ENCODE measurements at regions not wholly inside any gene's neighbourhood (a gene's known extent, or its start where the extent isn't known, plus 50 kb on each side); places are given as distances from the start of the nearest gene placed in this dataset.
"Not testable (repeated sequence)": the region's sequence is repeated elsewhere in the genome, so short reads cannot be mapped to it uniquely, and the experiment has no call there.

DNA sequence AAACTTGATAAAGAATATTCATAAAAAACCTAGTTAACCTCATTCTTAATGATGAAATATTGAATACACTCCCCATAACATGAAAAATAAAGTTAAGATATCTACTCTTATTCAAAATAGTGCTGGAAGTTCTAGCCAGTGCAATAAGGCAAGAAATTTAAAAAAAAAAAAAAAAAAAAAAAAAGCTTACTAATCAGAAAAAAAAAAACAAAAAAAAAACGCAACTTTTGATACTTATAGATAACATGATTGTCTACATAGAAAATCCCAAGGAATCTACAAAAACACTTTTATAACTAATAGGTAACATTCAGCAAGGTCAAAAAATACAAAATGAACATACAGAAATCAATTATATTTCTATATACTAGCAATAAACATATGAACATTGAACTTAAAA is 515.6 kb downstream of the UQCRFS1 start:
- Histone ChIP-seq H3K27ac (no peak overlapping the region), H3K4me3 (no peak overlapping the region), H3K4me1 (no peaks in the 10 kb centered on the region), H3K36me3 (no peaks in the 10 kb centered on the region), H3K27me3 (peaks cover 0 to 9% (median 0%) of the 10 kb centered on the region in 9 donors), H3K9me3 (peaks cover 0 to 3% (median 0%) of the 10 kb centered on the region in 12 donors)
- no peak for ATAC-seq
- 69 to 85% (median 80%) methylated on average over 1 of the region's 1 CpG for WGBS, 4 donors
- intact Hi-C loops (cut with DNase I), result no loop called here
- TF ChIP-seq, protein P1, sequence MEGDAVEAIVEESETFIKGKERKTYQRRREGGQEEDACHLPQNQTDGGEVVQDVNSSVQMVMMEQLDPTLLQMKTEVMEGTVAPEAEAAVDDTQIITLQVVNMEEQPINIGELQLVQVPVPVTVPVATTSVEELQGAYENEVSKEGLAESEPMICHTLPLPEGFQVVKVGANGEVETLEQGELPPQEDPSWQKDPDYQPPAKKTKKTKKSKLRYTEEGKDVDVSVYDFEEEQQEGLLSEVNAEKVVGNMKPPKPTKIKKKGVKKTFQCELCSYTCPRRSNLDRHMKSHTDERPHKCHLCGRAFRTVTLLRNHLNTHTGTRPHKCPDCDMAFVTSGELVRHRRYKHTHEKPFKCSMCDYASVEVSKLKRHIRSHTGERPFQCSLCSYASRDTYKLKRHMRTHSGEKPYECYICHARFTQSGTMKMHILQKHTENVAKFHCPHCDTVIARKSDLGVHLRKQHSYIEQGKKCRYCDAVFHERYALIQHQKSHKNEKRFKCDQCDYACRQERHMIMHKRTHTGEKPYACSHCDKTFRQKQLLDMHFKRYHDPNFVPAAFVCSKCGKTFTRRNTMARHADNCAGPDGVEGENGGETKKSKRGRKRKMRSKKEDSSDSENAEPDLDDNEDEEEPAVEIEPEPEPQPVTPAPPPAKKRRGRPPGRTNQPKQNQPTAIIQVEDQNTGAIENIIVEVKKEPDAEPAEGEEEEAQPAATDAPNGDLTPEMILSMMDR (IDR thresholded peaks at IDR 0.05), result no peak
- no peak for TF ChIP-seq POLR2A (IDR thresholded peaks at IDR 0.05)
- DNase-seq, result no peak

DNA sequence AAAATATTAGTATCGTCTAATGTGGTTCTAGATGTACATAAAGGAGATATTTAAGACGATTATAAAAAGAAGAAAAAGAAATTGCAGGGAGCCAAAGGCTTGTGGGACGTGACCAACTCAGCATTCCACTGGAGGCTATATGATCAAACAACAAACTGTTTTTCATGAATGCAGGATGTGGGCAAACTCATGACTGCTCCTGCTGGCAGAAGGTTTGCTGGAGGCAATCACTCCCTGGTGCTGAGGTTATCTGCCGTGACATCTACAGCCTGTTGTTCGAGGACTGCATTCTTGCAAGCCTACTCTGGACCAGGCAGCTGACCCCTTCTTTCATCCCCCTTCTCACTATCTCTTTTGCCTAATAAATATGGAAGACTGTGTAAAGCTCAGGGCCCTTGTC is 518.1 kb downstream of the UQCRFS1 start:
- no peaks in the 10 kb centered on the region for H3K36me3 ChIP-seq

DNA sequence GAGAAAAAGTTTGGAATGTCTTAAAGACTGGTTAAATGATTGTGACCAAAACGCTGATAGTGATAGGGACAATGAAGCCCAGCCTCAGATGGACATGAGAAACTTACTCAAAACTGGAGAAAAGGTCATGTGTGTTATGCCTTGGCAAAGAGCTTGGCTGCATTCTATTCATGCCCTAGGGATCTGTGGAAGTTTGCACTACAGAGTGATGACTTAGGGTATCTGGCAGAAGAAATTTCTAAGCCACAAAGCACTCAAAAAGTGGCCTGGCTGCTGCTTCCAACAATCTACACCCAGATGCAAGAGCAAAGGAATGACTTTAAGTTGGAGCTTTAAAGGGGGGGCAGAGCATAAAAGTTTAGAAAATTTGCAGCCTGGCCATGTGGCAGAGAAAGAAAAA is 521.3 kb downstream of the UQCRFS1 start:
- TF ChIP-seq, protein P1 (IDR thresholded peaks at IDR 0.05), result no peak
- no peak for TF ChIP-seq POLR2A (IDR thresholded peaks at IDR 0.05)
- 61 to 74% (median 63%) methylated on average over 1 of the region's 1 CpG for WGBS, 4 donors
- no peaks in the 10 kb centered on the region for H3K9me3 ChIP-seq
- intact Hi-C loops (cut with DNase I), result no loop called here
- DNase-seq (no peak), ATAC-seq (no peak)
- no peaks in the 10 kb centered on the region for H3K36me3 ChIP-seq
- no peak overlapping the region for H3K27ac ChIP-seq
- no peak overlapping the region for H3K4me3 ChIP-seq
- H3K4me1 ChIP-seq, result no peaks in the 10 kb centered on the region
- peaks cover 0 to 9% (median 0%) of the 10 kb centered on the region in 9 donors for H3K27me3 ChIP-seq

More for the DNA sequence above, 518.1 kb downstream of the UQCRFS1 start:
- Histone ChIP-seq H3K4me1 (no peaks in the 10 kb centered on the region), H3K27ac (no peak overlapping the region), H3K4me3 (no peak overlapping the region), H3K27me3 (peaks cover 0 to 9% (median 0%) of the 10 kb centered on the region in 9 donors), H3K9me3 (peaks cover 0 to 3% (median 0%) of the 10 kb centered on the region in 12 donors)
- no peak for DNase-seq
- no peak for ATAC-seq
- intact Hi-C loops (cut with DNase I), result no loop called here
- TF ChIP-seq POLR2A (IDR thresholded peaks at IDR 0.05), result no peak
- TF ChIP-seq, protein P1 (IDR thresholded peaks at IDR 0.05), result no peak
- WGBS, 4 donors, result 64 to 73% (median 69%) methylated on average over 5 of the region's 5 CpGs

DNA sequence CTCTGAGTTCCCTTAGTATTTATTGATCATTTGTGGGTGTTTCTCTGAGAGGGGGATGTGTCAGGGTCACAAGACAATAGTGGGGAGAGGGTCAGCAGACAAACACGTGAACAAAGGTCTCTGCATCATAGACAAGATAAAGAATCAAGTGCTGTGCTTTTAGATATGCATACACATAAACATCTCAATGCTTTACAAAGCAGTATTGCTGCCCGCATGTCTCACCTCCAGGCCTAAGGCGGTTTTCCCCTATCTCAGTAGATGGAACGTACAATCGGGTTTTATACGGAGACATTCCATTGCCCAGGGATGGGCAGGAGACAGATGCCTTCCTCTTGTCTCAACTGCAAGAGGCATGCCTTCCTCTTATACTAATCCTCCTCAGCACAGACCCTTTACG is 523.5 kb downstream of the UQCRFS1 start:
- DNase-seq; H3K4me3 ChIP-seq; ATAC-seq; H3K9me3 ChIP-seq; H3K27ac ChIP-seq; H3K4me1 ChIP-seq; H3K36me3 ChIP-seq; H3K27me3 ChIP-seq; intact Hi-C loops (cut with DNase I): not testable (repeated sequence)
- WGBS, 4 donors, result 75 to 87% (median 82%) methylated on average over 6 to 7 of the region's 7 CpGs

DNA sequence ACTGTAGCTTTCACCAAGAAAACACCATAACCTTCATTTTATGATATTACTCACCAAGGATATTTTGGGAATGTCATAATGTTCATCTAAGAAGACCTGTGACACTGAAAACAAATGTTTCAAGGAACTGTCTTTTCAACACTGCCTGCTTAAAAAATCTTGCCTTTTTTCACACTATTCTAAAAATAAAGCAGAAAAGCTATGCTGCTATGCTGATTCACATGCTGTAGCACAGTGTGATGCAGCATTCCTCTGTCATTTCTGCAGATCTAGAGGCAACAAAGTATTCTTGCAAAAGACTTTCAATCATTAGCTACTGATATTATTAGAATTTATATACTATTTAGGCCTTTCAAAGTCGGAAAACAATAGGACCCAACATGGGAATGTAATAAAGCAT is 525.7 kb downstream of the UQCRFS1 start:
- no peaks in the 10 kb centered on the region for H3K27me3 ChIP-seq
- H3K4me3 ChIP-seq, result no peak overlapping the region
- H3K36me3 ChIP-seq, result no peaks in the 10 kb centered on the region
- H3K27ac ChIP-seq, result no peak overlapping the region
- no peak for ATAC-seq
- H3K4me1 ChIP-seq, result no peaks in the 10 kb centered on the region
- no peak for TF ChIP-seq POLR2A (IDR thresholded peaks at IDR 0.05)
- intact Hi-C loops (cut with DNase I), result no loop called here
- H3K9me3 ChIP-seq, result peaks cover 0 to 6% (median 0%) of the 10 kb centered on the region in 12 donors
- 73 to 86% (median 78%) methylated on average over 1 of the region's 1 CpG for WGBS, 4 donors
- no peak for DNase-seq

Data from heart left ventricle (tissue), 16 donors.